ENCODE measurements at regions not wholly inside any gene's neighbourhood (a gene's known extent, or its start where the extent isn't known, plus 50 kb on each side); places are given as distances from the start of the nearest gene placed in this dataset.

- TF ChIP-seq CTCF (IDR thresholded peaks at IDR 0.05 in 4 of 5, conservative IDR thresholded peaks at IDR 0.05 in 1 of 5), result no peak
- no peak for TF ChIP-seq POLR2A (IDR thresholded peaks at IDR 0.05)
Observed at GRCh38 chr3:83514130-83514914, 1444.5 kb upstream of the CADM2 start.

Data from gastrocnemius medialis (tissue), 4 donors.